Heart left ventricle (tissue), 13 donors: ENCODE measurements at regions not wholly inside any gene's neighbourhood (a gene's known extent, or its start where the extent isn't known, plus 50 kb on each side); places are given as distances from the start of the nearest gene placed in this dataset.

Experiments used
- POLR2A ChIP-seq, 2 donors: fragments of 450-650 bp; IDR thresholded peaks; one replicate each; pipeline ENCODE4 v1.6.1; 2017; ENCODE audit warnings: antibody characterized with exemption in 2 of 2, mild to moderate bottlenecking in 2 of 2, moderate library complexity in 2 of 2
- TF ChIP-seq, protein P1 (sequence below), 12 donors: fragments of 200-600 bp; sonication (generic) in 4 of 12; IDR thresholded peaks; one replicate each; pipeline versions ENCODE4 v1.5.0 to v1.8.0; 2018 to 2022; ENCODE audit warnings: antibody characterized with exemption in 12 of 12, mild to moderate bottlenecking in 5 of 12
- donor health status: ischemic (EF 13 %, LVEDD 7.1; RV severe dilation, severe dysfunction).
- donor health status: DM: no; HTN: yes; CAD: no.
- donor health status: DM: no; HTN: no; CAD: no.
- donor health status: ischemic (EF 25% LVEDD 6.9; RV normal size, moderate dysfunction).
- donor health status: ischemic (EF 25% LVEDD 5.7; RV mildly dilated, moderate dysfunction).
- donor health status: ischemic (EF 35%, LVEDD 5.7; RV mildly dilated, moderate dysfunction).
- donor health status: nonischemic (EF 11% LVEDD 7.7; RV severe dilation, severe dysfunction).
- donor health status: DM: yes; HTN: yes; CAD: no.
- donor health status: PGD.
- donor health status: ischemic (EF 29% LVEDD 5.4; RV normal size, mild dysfunction).
- donor health status: nonischemic (EF 23%, LVEDD 6.1; RV moderate dilation, normal function).

DNA sequence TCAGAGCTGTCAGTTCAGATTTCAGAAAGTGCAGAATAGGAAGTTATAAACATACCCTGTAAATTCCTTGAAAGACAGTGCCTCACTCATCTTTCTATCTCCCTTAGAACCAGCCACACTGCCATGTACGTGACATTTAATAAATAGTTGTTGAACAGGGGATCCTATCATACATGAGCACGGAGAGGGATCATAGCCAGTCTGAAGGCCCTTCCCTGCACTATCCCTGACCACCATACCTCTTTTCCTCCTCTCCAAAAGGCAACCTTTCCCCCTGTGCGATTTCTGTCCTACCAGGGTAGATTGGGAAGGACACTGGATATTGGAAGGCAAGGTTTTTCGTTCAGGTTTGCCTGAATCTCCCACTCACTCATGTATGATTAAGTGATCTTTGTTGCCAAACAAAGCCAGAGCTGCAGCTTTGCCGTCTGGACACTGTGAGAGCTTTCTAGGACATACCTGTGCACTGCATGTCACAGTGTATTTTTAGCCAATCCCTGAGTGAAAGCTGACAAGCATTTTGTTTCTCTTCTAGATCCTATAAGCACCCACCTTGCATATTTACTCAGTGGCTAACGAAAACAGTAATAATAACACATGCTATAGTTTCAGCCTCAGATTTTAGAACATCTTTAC lies 986.5 kb upstream of the WWC1 start:
- TF ChIP-seq, protein P1, sequence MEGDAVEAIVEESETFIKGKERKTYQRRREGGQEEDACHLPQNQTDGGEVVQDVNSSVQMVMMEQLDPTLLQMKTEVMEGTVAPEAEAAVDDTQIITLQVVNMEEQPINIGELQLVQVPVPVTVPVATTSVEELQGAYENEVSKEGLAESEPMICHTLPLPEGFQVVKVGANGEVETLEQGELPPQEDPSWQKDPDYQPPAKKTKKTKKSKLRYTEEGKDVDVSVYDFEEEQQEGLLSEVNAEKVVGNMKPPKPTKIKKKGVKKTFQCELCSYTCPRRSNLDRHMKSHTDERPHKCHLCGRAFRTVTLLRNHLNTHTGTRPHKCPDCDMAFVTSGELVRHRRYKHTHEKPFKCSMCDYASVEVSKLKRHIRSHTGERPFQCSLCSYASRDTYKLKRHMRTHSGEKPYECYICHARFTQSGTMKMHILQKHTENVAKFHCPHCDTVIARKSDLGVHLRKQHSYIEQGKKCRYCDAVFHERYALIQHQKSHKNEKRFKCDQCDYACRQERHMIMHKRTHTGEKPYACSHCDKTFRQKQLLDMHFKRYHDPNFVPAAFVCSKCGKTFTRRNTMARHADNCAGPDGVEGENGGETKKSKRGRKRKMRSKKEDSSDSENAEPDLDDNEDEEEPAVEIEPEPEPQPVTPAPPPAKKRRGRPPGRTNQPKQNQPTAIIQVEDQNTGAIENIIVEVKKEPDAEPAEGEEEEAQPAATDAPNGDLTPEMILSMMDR (IDR thresholded peaks at IDR 0.05) = no peak
- no peak for TF ChIP-seq POLR2A (IDR thresholded peaks at IDR 0.05)
